DOHH2 (cell line): ENCODE measurements at regions not wholly inside any gene's neighbourhood (a gene's known extent, or its start where the extent isn't known, plus 50 kb on each side); places are given as distances from the start of the nearest gene placed in this dataset.

Experiments
- H3F3A ChIP-seq: fragments of 200-600 bp; sonication (generic), shearing (Covaris generic); 2 replicates; pipeline ENCODE4 v1.6.0; 2016; ENCODE audit warnings: antibody characterized with exemption, mild to moderate bottlenecking; ENCODE audit not compliant: control insufficient read depth, insufficient read depth
- H3K27ac ChIP-seq: fragments of 200-600 bp; sonication (generic); 2 replicates; pipeline ENCODE4 v1.5.1; 2014; ENCODE audit warnings: low read depth, mild to moderate bottlenecking, low read length, moderate library complexity
- H3K27me3 ChIP-seq: fragments of 200-600 bp; sonication (generic); 2 replicates; pipeline ENCODE4 v1.6.1; 2014; ENCODE audit warnings: mild to moderate bottlenecking, low read length, mixed read lengths; ENCODE audit not compliant: control insufficient read depth
- H3K36me3 ChIP-seq: fragments of 200-600 bp; sonication (generic); 2 replicates; pipeline ENCODE4 v1.6.1; 2014; ENCODE audit warnings: mild to moderate bottlenecking, low read length, moderate library complexity, mixed read lengths; ENCODE audit not compliant: control insufficient read depth
- H3K4me1 ChIP-seq: fragments of 200-600 bp; sonication (generic); 2 replicates; pipeline ENCODE4 v1.6.1; 2014; ENCODE audit warnings: mild to moderate bottlenecking, low read length, mixed read lengths; ENCODE audit not compliant: control insufficient read depth
- H3K4me2 ChIP-seq: fragments of 200-600 bp; sonication (generic); 2 replicates; pipeline ENCODE4 v1.6.0; 2014; ENCODE audit warnings: mild to moderate bottlenecking, low read length, moderate library complexity
- H3K4me3 ChIP-seq: fragments of 200-600 bp; sonication (generic); 2 replicates; pipeline ENCODE4 v1.5.1; 2014; ENCODE audit warnings: mild to moderate bottlenecking, low read length, mixed read lengths
- H3K79me2 ChIP-seq: fragments of 200-600 bp; sonication (generic); 2 replicates; pipeline ENCODE4 v1.6.1; 2014; ENCODE audit warnings: mild to moderate bottlenecking, low read length, mixed read lengths; ENCODE audit not compliant: control insufficient read depth
- H3K9me2 ChIP-seq: fragments of 200-600 bp; sonication (generic); replicated peaks from 2 replicates; pipeline ENCODE4 v1.6.1; 2014; ENCODE audit warnings: mild to moderate bottlenecking, low read length, mixed read lengths; ENCODE audit not compliant: control insufficient read depth
- H3K9me3 ChIP-seq: fragments of 200-600 bp; sonication (generic); 2 replicates; pipeline ENCODE4 v1.6.1; 2014; ENCODE audit warnings: antibody characterized with exemption, low read length, mixed read lengths; ENCODE audit not compliant: control insufficient read depth, insufficient read depth
- H4K20me1 ChIP-seq: fragments of 200-600 bp; sonication (generic); 2 replicates; pipeline ENCODE4 v1.6.0; 2014; ENCODE audit warnings: low read depth, mild to moderate bottlenecking, antibody characterized with exemption, low read length, moderate library complexity; ENCODE audit not compliant: control insufficient read depth, insufficient read depth
- EZH2phosphoT487 ChIP-seq: fragments of 200-600 bp; sonication (generic); IDR thresholded peaks from 2 replicates; pipeline ENCODE4 v1.6.1; 2017; ENCODE audit warnings: borderline replicate concordance, mild to moderate bottlenecking, antibody characterized with exemption, low read length, moderate library complexity, mixed read lengths
- TF ChIP-seq, protein P1 (sequence below): fragments of 200-600 bp; sonication (generic); IDR thresholded peaks from one replicate; pipeline ENCODE4 v1.5.1; 2014; ENCODE audit warnings: antibody characterized with exemption, mild to moderate bottlenecking, low read depth, low read length; ENCODE audit not compliant: poor library complexity, severe bottlenecking

DNA sequence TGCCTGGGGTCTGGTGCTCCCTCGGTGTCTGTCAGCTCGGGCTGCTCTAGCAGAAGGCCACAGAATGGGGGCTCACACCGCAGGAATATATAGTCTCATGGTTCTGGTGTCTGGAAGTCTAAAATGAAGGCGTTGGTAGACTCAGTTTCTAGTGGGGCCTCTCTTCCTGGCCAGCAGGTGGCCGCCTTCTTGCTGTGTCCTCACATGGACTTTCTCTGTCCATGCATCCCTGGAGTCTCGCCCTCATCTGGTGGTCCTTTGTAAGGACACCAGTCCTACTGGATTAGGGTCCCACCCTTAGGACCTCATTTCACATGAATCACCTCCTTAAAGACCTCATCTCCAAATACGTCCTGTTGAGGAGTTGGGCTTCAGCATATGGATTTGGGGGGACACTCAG, 65.7 kb downstream of the RRM2 start:
- no peaks in the 10 kb centered on the region for H3K79me2 ChIP-seq
- no peak overlapping the region for H3K4me3 ChIP-seq
- H3K4me1 ChIP-seq: no peaks in the 10 kb centered on the region
- H3K9me3 ChIP-seq: no peaks in the 10 kb centered on the region
- no peaks in the 10 kb centered on the region for H3K36me3 ChIP-seq
- TF ChIP-seq, protein P1, sequence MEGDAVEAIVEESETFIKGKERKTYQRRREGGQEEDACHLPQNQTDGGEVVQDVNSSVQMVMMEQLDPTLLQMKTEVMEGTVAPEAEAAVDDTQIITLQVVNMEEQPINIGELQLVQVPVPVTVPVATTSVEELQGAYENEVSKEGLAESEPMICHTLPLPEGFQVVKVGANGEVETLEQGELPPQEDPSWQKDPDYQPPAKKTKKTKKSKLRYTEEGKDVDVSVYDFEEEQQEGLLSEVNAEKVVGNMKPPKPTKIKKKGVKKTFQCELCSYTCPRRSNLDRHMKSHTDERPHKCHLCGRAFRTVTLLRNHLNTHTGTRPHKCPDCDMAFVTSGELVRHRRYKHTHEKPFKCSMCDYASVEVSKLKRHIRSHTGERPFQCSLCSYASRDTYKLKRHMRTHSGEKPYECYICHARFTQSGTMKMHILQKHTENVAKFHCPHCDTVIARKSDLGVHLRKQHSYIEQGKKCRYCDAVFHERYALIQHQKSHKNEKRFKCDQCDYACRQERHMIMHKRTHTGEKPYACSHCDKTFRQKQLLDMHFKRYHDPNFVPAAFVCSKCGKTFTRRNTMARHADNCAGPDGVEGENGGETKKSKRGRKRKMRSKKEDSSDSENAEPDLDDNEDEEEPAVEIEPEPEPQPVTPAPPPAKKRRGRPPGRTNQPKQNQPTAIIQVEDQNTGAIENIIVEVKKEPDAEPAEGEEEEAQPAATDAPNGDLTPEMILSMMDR: peak; percentile 16
- no peak for TF ChIP-seq EZH2phosphoT487
- H4K20me1 ChIP-seq: no peaks in the 10 kb centered on the region
- no peaks in the 10 kb centered on the region for H3K27me3 ChIP-seq
- H3F3A ChIP-seq: no peaks in the 10 kb centered on the region
- H3K9me2 ChIP-seq: no peaks in the 10 kb centered on the region
- H3K4me2 ChIP-seq: no peak overlapping the region
- H3K27ac ChIP-seq: no peak overlapping the region

DNA sequence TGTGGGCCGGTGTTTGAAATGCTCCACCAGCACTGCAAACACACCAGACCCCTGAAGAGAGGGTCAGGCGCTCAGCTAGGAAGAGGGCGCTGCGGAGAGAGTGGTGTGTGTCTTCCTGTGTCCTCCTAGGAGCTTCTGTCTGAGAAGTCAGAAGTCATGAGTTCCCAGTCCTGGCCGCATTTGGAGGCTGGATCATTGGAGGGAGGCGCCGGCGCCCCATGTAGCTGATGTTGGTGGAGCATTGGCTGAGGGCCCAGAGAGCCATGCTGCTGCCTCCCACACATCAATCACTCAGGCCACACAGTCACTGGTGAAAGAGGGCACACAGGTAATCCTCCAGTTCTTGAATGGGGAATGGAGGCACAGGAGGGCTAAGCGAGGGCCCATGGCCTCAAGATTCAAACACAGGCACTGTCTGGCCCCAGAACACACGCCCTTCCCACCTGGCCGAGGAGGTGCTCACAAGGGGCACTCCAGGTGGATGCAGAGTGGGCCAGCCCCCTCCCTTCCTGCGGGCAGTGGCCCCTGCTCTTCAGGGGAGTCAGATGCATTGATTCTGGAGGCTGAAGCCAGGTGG, 66.3 kb downstream of the RRM2 start:
- TF ChIP-seq, protein P1: peak; percentile 2
- TF ChIP-seq EZH2phosphoT487: no peak
- Histone ChIP-seq H3K27ac (no peak overlapping the region), H3K4me1 (no peaks in the 10 kb centered on the region), H3K36me3 (no peaks in the 10 kb centered on the region), H3K79me2 (no peaks in the 10 kb centered on the region), H3K4me2 (no peak overlapping the region), H3K9me3 (no peaks in the 10 kb centered on the region), H3F3A (no peaks in the 10 kb centered on the region), H4K20me1 (no peaks in the 10 kb centered on the region), H3K27me3 (no peaks in the 10 kb centered on the region), H3K9me2 (no peaks in the 10 kb centered on the region), H3K4me3 (no peak overlapping the region)

DNA sequence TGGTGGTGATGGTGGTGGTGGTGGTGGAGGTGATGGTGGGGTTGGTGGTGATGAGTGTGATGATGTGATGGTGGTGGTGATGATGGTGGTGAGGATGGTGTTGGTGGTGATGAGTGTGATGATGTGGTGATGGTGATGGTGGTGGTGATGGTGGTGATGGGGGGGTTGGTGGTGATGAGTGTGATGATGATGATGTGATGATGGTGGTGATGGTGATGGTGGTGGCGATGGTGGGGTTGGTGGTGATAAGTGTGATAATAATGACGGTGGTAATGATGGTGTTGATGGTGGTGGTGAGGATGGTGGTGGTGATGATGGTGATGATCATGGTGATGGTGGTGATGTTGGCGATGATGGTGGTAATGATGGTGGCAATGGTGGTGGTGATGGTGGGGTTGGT, 67.7 kb downstream of the RRM2 start:
- Histone ChIP-seq H3K4me2 (no peak overlapping the region), H3K27me3 (no peaks in the 10 kb centered on the region), H3K79me2 (no peaks in the 10 kb centered on the region), H4K20me1 (no peaks in the 10 kb centered on the region), H3K4me1 (no peaks in the 10 kb centered on the region), H3K9me2 (no peaks in the 10 kb centered on the region), H3F3A (no peaks in the 10 kb centered on the region), H3K36me3 (no peaks in the 10 kb centered on the region), H3K27ac (no peak overlapping the region), H3K4me3 (no peak overlapping the region), H3K9me3 (no peaks in the 10 kb centered on the region)
- no peak for TF ChIP-seq EZH2phosphoT487
- TF ChIP-seq, protein P1: no peak
